ENCODE measurements at regions not wholly inside any gene's neighbourhood (a gene's known extent, or its start where the extent isn't known, plus 50 kb on each side); places are given as distances from the start of the nearest gene placed in this dataset.

- no peak for TF ChIP-seq CTCF (IDR thresholded peaks at IDR 0.05)
- no peak for TF ChIP-seq POLR2AphosphoS5 (IDR thresholded peaks at IDR 0.05)
- TF ChIP-seq POLR2A (IDR thresholded peaks at IDR 0.05), result no peak
- no peak for TF ChIP-seq EP300 (IDR thresholded peaks at IDR 0.05)
These were observed 136.3 kb upstream of the TECRL start for GRCh38 chr4:64545593-64545992.
